G401 (cell line): ENCODE measurements at regions not wholly inside any gene's neighbourhood (a gene's known extent, or its start where the extent isn't known, plus 50 kb on each side); places are given as distances from the start of the nearest gene placed in this dataset.
A peak's percentile ranks its signal among the peaks of the same experiment; 100 is the strongest.

Experiments
- DNase-seq: peaks from one replicate; pipeline ENCODE4 v3.0.0-alpha.2; 2015; ENCODE audit warnings: low spot score
- in situ Hi-C: cut with HindIII; loops from 2 replicates; pipeline ENCODE4 v1.10.0; 2016; ENCODE audit warnings: low sequenced_read_pairs, mixed read lengths

GRCh38 chr10:130471486-130471885, 335.3 kb downstream of the GLRX3 start:
- in situ Hi-C loops = no loop called here
- no peak for DNase-seq

- peak; percentile 69 for DNase-seq
- in situ Hi-C loops = no loop called here
Observed at GRCh38 chr10:130472236-130472635, 336.0 kb downstream of the GLRX3 start.

DNA sequence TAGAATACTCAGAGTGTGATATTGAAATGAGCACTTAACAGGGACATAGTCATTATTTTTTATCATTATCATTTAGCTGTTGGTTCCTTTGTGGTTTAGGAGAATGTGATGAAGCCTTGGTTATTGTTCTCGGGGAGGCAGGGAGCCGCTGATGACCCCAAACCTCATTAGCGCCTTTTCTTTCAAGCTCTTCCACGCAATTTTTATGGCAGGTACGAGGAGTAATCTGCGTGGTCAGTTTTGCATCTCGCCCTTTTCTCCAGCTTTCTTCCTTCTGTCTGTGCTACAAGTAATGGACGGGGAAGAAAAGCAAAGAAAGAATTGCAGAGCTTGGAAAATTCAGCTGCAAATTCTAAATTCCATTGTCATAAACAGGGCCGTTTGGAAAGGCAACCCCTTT, 338.4 kb downstream of the GLRX3 start:
- in situ Hi-C loops = no loop called here
- no peak for DNase-seq

GRCh38 chr10:130477360-130477759, 341.2 kb downstream of the GLRX3 start:
- in situ Hi-C loops = no loop called here
- no peak for DNase-seq

- in situ Hi-C loops = no loop called here
- no peak for DNase-seq
Observed at GRCh38 chr10:130479146-130479545, 343.0 kb downstream of the GLRX3 start.

DNA sequence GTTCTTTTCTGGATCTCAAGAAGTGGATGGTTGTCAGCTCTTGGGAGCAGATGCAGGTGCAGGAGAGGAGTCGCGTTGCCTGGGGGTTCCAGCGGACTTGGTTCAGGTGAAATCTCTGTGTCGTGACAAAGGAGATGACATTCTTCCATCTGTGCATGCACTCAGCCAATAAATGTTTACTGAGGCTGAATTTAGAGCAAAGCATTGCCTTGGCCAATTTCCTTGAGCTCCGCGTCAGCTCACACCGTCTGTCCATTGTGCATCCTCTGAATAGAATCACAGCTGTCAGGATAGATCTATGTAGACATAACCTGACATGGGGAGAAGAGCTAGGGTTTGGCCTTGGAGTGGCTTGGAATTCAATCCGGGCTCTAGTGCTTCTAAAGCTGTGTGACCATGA, 343.7 kb downstream of the GLRX3 start:
- in situ Hi-C loops = no loop called here

GRCh38 chr10:130480491-130480890, 344.3 kb downstream of the GLRX3 start:
- in situ Hi-C loops = no loop called here
- DNase-seq = no peak

More for the DNA sequence above, 343.7 kb downstream of the GLRX3 start:
- peak; percentile 75 for DNase-seq

DNA sequence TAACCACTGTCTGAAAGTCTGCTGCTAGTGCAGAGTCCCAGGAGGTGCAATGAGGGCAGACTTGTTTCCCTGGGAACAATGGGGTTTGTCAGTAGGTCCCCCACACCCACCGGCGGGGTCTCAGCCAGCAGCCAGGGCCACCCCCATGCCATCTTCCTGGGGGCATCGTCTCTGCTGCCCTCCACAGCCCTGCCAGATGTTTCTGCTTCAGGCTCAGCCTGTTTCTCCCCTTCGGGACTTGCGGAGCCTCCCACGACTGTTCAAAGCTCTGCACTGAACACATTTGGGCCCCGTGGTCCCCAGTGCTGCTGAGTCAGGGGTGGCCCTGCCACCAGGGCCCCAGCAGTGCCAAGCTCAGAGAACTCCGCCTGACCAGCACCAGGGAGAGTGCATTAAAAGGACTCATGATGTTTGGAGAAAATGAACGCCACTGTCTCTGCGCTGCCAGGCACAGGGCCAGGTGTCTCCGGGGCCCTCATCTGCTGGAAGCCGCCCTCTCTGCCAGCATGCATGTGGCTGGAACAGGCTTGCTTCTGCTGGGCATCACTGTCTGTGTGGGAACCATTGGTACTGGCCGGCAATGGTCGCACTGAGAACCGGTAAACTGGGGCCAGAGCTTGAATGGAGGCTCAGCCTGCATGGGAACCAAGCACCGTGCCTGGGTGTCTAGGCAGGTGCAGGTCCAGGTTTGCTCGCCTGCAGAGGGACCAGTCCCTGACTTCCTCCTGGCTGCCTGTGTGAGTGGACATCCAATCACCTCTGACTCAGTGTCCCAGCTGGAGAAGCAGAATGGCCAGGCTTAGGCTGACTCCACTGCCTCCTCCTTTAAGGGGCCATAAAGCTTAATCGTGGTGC, 345.1 kb downstream of the GLRX3 start:
- in situ Hi-C loops = no loop called here
- no peak for DNase-seq

GRCh38 chr10:130481936-130482335, 345.7 kb downstream of the GLRX3 start:
- peak; percentile 19 for DNase-seq
- in situ Hi-C loops = no loop called here

GRCh38 chr10:130483691-130484467, 347.7 kb downstream of the GLRX3 start:
- in situ Hi-C loops = no loop called here
- DNase-seq = no peak

GRCh38 chr10:130484468-130485180, 348.4 kb downstream of the GLRX3 start:
- DNase-seq = no peak
- in situ Hi-C loops = no loop called here

DNA sequence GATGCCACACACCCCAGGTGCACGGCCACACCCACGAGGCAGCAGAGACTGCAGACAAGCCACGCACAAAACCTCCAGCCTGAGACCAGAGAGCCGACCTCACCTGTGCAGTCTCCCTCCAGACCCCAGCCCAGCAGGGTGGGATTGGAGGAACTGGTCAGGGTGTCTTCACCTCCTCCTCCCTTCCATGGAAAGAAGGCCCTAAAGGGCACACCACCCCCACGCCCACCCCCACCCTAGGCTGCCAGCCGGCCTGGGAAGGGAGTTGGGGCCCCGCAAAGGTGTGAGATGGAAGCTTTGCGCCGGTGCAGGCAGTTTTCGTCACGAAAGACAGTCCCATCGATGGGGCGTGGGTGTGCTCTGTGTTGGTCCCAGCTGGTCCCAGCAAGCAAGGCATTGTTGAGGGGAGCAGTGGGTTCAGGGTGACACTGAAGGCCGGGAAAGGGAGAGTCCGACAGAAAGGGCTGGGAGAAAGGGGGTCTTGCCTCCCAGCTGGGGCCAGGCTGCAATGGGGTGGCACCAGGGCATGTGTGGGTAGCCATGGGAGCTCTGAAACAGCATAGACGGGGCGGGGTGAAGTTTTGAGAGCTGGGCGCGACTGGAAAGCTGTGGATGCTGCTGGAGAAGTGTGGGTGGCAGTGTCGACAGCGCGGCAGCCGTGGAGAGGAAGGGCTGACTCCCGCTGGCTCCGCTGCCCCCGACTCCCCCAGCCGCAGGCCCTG, 349.2 kb downstream of the GLRX3 start:
- in situ Hi-C loops = no loop called here
- DNase-seq = no peak

DNA sequence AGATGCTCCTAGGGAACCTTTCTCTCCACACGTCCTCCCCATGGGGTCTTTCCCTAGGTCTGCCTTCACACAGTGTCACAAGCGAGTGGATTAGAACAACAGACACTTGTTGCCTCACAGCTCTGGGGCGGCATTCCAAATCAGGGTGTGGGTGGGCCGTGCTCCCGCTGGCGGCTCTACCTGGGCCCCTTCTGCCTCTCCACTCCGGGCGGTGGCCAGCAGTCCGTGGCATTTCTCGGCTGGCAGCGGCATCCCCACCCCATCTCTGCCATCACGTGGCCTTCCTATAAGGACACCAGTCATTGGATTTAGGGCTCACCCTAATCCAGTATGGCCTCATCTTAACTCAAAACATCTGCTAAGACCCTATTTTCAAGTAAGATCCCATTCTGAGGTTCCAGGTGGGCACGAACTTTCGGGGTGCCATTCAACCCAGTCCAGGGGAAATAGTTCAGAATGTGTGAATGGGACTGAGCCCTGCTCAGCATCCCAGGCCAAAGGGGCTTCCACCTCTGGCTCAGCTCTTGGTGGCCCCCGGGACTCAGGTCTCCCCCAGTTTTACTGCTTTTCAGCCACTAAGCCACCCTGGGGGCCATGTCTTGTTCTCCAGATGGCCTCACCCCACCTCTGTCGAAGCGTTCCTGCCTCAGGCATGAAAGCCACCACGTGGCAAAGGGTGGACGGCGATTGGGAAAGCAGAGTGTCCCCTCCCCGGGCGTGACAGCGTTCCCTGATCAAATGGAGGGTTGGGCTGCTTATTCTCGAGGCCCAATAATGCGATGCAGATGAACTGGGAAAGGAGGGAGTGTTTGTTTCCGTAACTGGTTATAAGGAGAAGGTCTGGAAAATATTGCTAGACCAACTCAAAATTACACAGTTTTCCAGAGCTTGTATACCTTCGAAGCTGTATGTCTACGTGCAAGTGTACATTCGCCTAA, 350.0 kb downstream of the GLRX3 start:
- in situ Hi-C loops = no loop called here
- no peak for DNase-seq

GRCh38 chr10:130486906-130487305, 350.7 kb downstream of the GLRX3 start:
- in situ Hi-C loops = no loop called here
- DNase-seq = no peak

DNA sequence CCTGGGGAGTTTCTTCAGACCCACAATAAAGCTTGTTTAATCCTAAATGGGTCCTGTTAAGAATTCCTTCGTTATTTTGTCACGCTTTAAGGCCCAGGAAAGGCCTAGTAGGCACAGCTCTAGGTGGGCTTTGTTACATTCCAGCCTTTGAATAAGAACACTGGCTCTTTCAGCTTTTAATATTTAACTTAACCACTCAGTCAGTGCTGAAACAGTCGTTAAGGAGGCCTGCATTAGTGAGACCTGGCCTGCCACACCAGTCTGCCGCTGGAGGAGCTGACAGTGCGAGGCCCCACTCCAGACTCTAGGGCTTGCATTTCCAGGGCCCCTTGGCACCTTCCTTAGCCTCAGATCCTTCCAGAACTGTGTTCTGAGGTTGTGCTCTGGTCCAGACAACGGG, 351.4 kb downstream of the GLRX3 start:
- DNase-seq = no peak
- in situ Hi-C loops = no loop called here

DNA sequence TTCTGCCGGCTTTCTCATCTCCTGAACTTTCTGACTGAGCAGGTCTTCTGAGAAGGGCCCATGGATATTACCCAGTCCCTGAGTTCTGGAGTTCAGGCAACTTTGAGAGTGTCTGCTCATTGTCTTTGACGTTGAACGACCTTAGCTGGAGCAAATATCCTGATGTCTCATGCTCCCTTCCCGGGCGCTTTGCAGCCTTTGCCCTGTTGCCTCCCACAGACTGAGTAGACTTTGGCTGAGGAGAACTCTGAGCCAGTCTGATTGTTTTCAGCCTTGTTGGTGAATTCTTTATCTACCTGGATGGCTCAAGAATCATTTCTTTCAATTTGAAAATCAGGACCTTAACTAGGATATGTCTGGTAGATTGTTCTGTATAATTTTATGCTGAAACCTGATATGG, 353.7 kb downstream of the GLRX3 start:
- in situ Hi-C loops = no loop called here
- DNase-seq = no peak

DNA sequence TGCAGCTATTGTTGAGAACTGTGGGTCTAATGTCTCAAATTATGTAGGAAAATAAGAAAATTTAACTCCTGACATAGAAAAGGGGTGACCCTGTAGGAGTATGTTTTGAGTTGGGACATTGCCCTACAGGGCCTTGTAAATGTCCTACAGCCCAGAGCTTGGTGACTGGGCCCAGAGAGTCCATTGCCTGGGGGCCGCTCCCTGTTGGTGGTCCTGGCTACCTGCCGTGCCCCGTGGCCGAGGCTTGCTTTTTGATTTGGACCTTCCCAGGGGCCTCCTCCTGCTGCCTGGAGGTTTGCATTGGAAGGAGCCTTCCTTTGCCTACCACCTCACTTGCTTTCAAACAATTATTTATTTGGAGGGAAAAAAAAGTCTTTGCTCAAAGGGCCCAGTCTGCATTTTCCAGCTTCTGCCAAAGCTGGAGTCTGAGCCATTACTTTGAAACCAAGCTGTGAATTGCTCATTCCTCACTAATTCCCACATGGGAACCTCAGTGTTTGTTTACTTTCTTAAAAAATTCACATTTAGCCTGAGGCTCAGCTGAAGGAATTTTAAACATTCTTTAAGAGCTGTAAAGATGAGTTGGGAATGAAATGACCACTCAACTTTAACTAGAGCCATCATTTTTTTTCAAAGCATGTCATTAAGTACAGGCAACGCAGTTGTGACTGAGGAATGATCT, 355.0 kb downstream of the GLRX3 start:
- in situ Hi-C loops = no loop called here

DNA sequence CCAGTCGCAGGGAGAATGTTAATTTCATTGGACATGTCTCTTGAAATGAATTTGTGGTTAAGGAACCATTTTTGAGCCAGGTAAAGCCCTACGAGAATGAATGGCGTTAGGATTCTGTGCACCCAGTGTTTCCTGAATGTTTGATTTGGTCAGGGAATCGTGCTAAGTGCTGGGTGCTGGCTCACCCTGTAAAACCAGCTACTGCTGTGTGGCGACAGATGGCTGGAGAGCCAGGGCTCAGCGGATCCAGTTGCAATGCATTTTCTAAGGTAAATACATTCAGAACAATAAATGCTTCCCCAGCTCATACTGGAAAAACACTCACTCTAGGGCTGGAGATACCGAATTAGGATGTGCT, 355.5 kb downstream of the GLRX3 start:
- peak; percentile 24 for DNase-seq
- in situ Hi-C loops = no loop called here

More for the DNA sequence above, 355.0 kb downstream of the GLRX3 start:
- no peak for DNase-seq
